ENCODE measurements at regions not wholly inside any gene's neighbourhood (a gene's known extent, or its start where the extent isn't known, plus 50 kb on each side); places are given as distances from the start of the nearest gene placed in this dataset.
A peak's percentile ranks its signal among the peaks of the same experiment; 100 is the strongest.
"Not testable (repeated sequence)": the region's sequence is repeated elsewhere in the genome, so short reads cannot be mapped to it uniquely, and the experiment has no call there.

GRCh38 chr4:42767669-42768068 is 110.8 kb upstream of the ATP8A1 start:
- intact Hi-C loops (cut with micrococcal nuclease), result no loop called here
- no peaks in the 10 kb centered on the region for H3K36me3 ChIP-seq
- H3K9me3 ChIP-seq (replicated peaks), result no peaks in the 10 kb centered on the region
- TF ChIP-seq CTCF (IDR thresholded peaks at IDR 0.05; ENCODE audit: borderline replicate concordance), result no peak
- no peaks in the 10 kb centered on the region for H3K4me1 ChIP-seq
- no peak overlapping the region for H3K27ac ChIP-seq (replicated peaks)
- no peak for DNase-seq
- no peaks in the 10 kb centered on the region for H3K27me3 ChIP-seq (ENCODE audit: low read depth)
- H3K4me3 ChIP-seq, result no peak overlapping the region

GRCh38 chr4:42761804-42762203 is 104.9 kb upstream of the ATP8A1 start:
- no peak overlapping the region for H3K4me3 ChIP-seq
- no peaks in the 10 kb centered on the region for H3K36me3 ChIP-seq
- no peaks in the 10 kb centered on the region for H3K4me1 ChIP-seq
- DNase-seq, result no peak
- peaks cover 7% of the 10 kb centered on the region for H3K27me3 ChIP-seq (ENCODE audit: low read depth)
- intact Hi-C loops (cut with micrococcal nuclease), result no loop called here
- no peak for TF ChIP-seq CTCF (IDR thresholded peaks at IDR 0.05; ENCODE audit: borderline replicate concordance)
- no peaks in the 10 kb centered on the region for H3K9me3 ChIP-seq (replicated peaks)
- H3K27ac ChIP-seq (replicated peaks), result no peak overlapping the region

DNA sequence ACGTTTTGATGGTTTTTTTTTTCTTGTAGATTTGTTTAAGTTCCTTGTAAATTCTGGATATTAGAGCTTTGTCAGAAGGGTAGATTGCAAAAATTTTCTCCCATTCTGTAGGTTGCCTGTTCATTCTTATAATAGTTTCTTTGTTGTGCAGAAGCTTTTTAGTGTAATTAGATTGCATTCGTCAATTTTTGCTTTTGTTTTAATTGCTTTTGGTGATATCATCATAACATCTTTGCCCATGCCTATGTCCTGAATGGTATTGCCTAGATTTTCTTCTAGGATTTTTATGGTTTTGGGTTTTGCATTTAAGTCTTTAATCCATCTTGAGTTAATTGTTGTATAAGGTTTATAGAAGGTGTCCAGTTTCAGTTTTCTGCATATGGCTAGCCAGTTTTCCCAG is 98.1 kb upstream of the ATP8A1 start:
- H3K4me3 ChIP-seq; H3K27me3 ChIP-seq (ENCODE audit: low read depth); DNase-seq; H3K27ac ChIP-seq (replicated peaks); H3K9me3 ChIP-seq (replicated peaks); H3K36me3 ChIP-seq; H3K4me1 ChIP-seq: not testable (repeated sequence)
- intact Hi-C loops (cut with micrococcal nuclease), result loop anchor here (5.0 kb wide), 1 partner anchor 188 kb away; no protein-coding TSS in a partner anchor

DNA sequence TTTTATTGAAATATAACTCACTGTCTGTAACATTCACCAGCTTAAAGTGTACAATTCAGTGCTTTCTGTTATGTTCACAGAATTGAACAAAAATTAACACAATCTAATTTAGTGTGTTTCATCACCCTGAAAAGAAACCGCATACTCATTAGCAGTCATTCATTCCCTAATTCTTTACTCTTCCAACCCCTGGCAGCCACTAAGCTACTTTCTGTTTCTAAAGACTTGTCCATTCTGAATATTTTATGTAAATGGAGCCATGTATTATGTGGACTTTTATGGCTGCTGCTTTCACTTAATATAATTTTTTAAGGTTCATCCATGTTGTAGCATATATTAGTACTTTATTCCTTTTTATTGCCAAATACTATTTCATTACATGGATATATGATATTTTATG is 94.7 kb upstream of the ATP8A1 start:
- no peak overlapping the region for H3K27ac ChIP-seq (replicated peaks)
- H3K4me3 ChIP-seq, result no peak overlapping the region
- intact Hi-C loops (cut with micrococcal nuclease), result loop anchor here (5.0 kb wide), 1 partner anchor 184 kb away; no protein-coding TSS in a partner anchor
- DNase-seq, result no peak
- no peaks in the 10 kb centered on the region for H3K36me3 ChIP-seq
- no peaks in the 10 kb centered on the region for H3K9me3 ChIP-seq (replicated peaks)
- H3K4me1 ChIP-seq, result no peaks in the 10 kb centered on the region
- TF ChIP-seq CTCF (IDR thresholded peaks at IDR 0.05; ENCODE audit: borderline replicate concordance), result no peak
- H3K27me3 ChIP-seq (ENCODE audit: low read depth), result no peaks in the 10 kb centered on the region

- no peak for DNase-seq
- no peak overlapping the region for H3K27ac ChIP-seq (replicated peaks)
- TF ChIP-seq CTCF (IDR thresholded peaks at IDR 0.05; ENCODE audit: borderline replicate concordance), result no peak
- no peak overlapping the region for H3K4me3 ChIP-seq
- H3K9me3 ChIP-seq (replicated peaks), result peaks cover 3% of the 10 kb centered on the region
- no peaks in the 10 kb centered on the region for H3K27me3 ChIP-seq (ENCODE audit: low read depth)
- no peaks in the 10 kb centered on the region for H3K4me1 ChIP-seq
- no peaks in the 10 kb centered on the region for H3K36me3 ChIP-seq
- intact Hi-C loops (cut with micrococcal nuclease), result loop anchor here (5.0 kb wide), 1 partner anchor 184 kb away; no protein-coding TSS in a partner anchor
These were observed 94.0 kb upstream of the ATP8A1 start for GRCh38 chr4:42750856-42751255.

DNA sequence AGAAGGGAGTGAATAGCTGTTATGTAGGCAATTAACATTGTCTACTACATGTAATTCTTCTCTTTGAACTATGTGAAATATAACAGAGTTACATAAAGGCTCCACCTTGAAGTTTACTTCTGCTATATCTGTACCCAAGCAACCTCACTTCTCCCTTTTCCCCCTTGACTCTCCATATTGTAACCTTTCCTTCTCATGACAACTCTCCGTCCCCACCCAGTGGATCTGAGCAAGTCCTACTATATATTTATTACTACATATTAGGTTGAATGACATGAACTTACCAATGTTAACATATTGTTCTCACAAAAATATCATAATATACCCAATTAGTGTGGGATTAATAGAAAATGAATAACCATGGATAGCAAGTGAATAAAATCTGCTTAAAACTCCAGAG is 93.2 kb upstream of the ATP8A1 start:
- intact Hi-C loops (cut with micrococcal nuclease), result loop anchor here (5.0 kb wide), 1 partner anchor 183 kb away; no protein-coding TSS in a partner anchor
- Histone ChIP-seq H3K9me3 (replicated peaks) (peaks cover 4% of the 10 kb centered on the region), H3K27ac (replicated peaks) (no peak overlapping the region), H3K36me3 (no peaks in the 10 kb centered on the region), H3K4me3 (no peak overlapping the region), H3K4me1 (no peaks in the 10 kb centered on the region), H3K27me3 (ENCODE audit: low read depth) (no peaks in the 10 kb centered on the region)
- no peak for DNase-seq
- peak; percentile 64 for TF ChIP-seq CTCF (IDR thresholded peaks at IDR 0.05; ENCODE audit: borderline replicate concordance)
